ENCODE measurements at regions not wholly inside any gene's neighbourhood (a gene's known extent, or its start where the extent isn't known, plus 50 kb on each side); places are given as distances from the start of the nearest gene placed in this dataset.

DNA sequence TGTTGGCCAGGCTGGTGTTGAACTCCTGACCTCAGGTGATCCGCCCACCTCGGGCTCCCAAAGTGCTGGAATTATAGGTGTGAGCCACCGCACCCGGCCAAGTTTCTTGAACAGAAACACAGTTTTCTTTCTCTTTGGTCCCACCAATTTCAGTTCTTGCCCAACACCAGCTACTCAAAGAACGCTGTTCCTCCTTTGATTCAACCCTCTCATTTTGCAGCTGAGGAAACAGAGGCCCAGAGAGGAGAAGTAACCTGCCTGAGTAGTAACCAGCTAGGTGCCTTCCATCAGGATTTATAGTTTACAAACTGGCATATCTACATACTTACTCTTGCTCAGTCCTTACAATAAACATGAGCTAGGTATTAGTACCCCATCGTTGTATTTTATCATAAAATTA, 119.9 kb downstream of the SYF2 start:
- TF ChIP-seq, protein P1, sequence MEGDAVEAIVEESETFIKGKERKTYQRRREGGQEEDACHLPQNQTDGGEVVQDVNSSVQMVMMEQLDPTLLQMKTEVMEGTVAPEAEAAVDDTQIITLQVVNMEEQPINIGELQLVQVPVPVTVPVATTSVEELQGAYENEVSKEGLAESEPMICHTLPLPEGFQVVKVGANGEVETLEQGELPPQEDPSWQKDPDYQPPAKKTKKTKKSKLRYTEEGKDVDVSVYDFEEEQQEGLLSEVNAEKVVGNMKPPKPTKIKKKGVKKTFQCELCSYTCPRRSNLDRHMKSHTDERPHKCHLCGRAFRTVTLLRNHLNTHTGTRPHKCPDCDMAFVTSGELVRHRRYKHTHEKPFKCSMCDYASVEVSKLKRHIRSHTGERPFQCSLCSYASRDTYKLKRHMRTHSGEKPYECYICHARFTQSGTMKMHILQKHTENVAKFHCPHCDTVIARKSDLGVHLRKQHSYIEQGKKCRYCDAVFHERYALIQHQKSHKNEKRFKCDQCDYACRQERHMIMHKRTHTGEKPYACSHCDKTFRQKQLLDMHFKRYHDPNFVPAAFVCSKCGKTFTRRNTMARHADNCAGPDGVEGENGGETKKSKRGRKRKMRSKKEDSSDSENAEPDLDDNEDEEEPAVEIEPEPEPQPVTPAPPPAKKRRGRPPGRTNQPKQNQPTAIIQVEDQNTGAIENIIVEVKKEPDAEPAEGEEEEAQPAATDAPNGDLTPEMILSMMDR (conservative IDR thresholded peaks at IDR 0.05; ENCODE audit: low read length) = no peak
- no peak for TF ChIP-seq EZH2phosphoT487 (IDR thresholded peaks at IDR 0.05; ENCODE audit: borderline replicate concordance, low read depth, low read length)
